Thyroid gland (tissue), 4 donors: ENCODE measurements at regions not wholly inside any gene's neighbourhood (a gene's known extent, or its start where the extent isn't known, plus 50 kb on each side); places are given as distances from the start of the nearest gene placed in this dataset.
"Not testable (repeated sequence)": the region's sequence is repeated elsewhere in the genome, so short reads cannot be mapped to it uniquely, and the experiment has no call there.

Experiments used
- CTCF ChIP-seq, 6 experiments: fragments of 200-600 bp in 3 of 6; fragments of 450-650 bp in 3 of 6; sonication (generic) in 3 of 6; IDR thresholded peaks; one replicate each; pipeline ENCODE4 v1.5.1; 2016 to 2019; ENCODE audit warnings: antibody characterized with exemption in 6 of 6, mild to moderate bottlenecking in 2 of 6, inconsistent platforms in 1 of 6, moderate library complexity in 1 of 6
- POLR2A ChIP-seq, 2 donors: fragments of 450-650 bp; IDR thresholded peaks; one replicate each; pipeline ENCODE4 v1.6.1; 2017; ENCODE audit warnings: antibody characterized with exemption in 2 of 2, mild to moderate bottlenecking in 2 of 2, moderate library complexity in 1 of 2

GRCh38 chr12:9304540-9304939, 96.3 kb upstream of the PZP start:
- TF ChIP-seq CTCF, POLR2A (IDR thresholded peaks at IDR 0.05): not testable (repeated sequence)
